DND-41 (cell line): ENCODE measurements at regions not wholly inside any gene's neighbourhood (a gene's known extent, or its start where the extent isn't known, plus 50 kb on each side); places are given as distances from the start of the nearest gene placed in this dataset.

Experiments
- EZH2 ChIP-seq: IDR thresholded peaks from 3 replicates; pipeline ENCODE4 v1.6.1; 2012; ENCODE audit warnings: borderline replicate concordance, low read depth, mild to moderate bottlenecking, moderate library complexity, low read length, inconsistent platforms; ENCODE audit not compliant: severe bottlenecking
- TF ChIP-seq, protein P1 (sequence below): IDR thresholded peaks from 2 replicates; pipeline ENCODE4 v1.5.1; 2012; ENCODE audit warnings: borderline replicate concordance, low read length, moderate library complexity, mild to moderate bottlenecking; ENCODE audit not compliant: poor library complexity, severe bottlenecking; ENCODE audit errors: extremely low read depth

- TF ChIP-seq EZH2, result no peak
- TF ChIP-seq, protein P1, sequence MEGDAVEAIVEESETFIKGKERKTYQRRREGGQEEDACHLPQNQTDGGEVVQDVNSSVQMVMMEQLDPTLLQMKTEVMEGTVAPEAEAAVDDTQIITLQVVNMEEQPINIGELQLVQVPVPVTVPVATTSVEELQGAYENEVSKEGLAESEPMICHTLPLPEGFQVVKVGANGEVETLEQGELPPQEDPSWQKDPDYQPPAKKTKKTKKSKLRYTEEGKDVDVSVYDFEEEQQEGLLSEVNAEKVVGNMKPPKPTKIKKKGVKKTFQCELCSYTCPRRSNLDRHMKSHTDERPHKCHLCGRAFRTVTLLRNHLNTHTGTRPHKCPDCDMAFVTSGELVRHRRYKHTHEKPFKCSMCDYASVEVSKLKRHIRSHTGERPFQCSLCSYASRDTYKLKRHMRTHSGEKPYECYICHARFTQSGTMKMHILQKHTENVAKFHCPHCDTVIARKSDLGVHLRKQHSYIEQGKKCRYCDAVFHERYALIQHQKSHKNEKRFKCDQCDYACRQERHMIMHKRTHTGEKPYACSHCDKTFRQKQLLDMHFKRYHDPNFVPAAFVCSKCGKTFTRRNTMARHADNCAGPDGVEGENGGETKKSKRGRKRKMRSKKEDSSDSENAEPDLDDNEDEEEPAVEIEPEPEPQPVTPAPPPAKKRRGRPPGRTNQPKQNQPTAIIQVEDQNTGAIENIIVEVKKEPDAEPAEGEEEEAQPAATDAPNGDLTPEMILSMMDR, result no peak
Measured at GRCh38 chrX:138928737-138929459, 217.4 kb upstream of the FGF13 start.
